SIG-M5 treated with dmso at 0.1 percent for 504 hours (cell line): ENCODE measurements at regions not wholly inside any gene's neighbourhood (a gene's known extent, or its start where the extent isn't known, plus 50 kb on each side); places are given as distances from the start of the nearest gene placed in this dataset.
"Not testable (repeated sequence)": the region's sequence is repeated elsewhere in the genome, so short reads cannot be mapped to it uniquely, and the experiment has no call there.

Experiments
- DNase-seq: peaks from one replicate; lab custom pipeline; 2025; ENCODE audit not compliant: unreplicated experiment; lab: John Stamatoyannopoulos, UW

DNA sequence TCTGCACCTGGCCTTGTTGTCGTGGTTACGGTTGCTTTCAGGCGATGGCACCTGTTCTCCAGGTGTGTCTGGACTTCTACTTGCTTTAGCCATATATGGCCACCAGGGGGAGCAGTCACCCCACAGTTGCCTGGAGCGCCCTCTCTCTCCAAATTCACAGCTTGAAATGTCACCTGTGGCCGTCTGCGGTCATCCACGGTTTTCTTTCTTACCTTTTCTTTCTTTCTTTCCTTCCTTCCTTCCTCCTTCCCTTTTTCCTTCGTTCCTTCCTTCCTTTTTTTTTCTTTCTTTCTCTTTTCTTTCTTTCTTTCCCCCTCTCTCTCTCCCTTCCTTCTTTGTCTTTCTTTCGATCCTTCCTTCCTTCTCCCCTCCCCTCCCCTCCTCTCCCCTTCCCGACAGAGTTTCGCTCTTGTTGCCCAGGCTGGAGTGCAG is 150.5 kb upstream of the VKORC1L1 start:
- DNase-seq = no peak

DNA sequence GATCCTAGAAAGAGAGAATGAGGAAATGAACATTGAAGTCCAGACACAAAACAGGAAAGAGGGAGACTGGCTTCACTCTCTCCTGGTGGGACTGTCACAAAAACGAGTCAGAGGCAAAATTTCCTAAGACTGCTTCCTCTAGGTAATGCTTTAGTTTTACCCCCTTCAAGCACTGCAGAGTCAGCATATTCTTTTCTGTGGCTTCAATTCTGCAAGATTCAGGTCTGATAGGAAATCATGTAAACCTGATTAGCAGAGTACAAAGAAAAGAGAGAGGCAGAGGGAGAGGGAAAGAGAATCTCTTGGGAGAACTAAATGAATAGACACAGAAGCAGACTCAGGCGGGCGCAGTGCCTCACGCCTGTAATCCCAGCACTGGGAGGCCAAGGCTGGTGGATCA is 145.7 kb upstream of the VKORC1L1 start:
- not testable (repeated sequence) for DNase-seq

DNA sequence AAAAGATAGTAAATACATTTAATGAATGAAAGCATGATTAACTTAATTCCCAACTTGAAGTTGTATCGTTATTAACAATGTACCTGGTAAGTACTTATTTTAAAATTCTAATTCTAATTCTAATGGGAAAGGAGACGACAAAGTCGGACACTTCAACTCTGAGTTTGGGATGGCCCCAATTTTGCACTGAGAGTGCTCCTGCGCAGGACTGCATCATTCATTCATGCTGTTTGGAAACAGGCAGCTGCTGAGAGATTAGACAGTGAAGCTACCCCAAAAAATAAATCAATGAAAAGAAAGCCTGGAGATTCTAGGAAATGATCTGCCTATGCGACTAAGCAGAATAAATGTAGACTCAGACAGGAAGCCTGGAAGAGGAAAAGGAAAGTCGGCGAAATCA is 141.7 kb upstream of the VKORC1L1 start:
- no peak for DNase-seq

DNA sequence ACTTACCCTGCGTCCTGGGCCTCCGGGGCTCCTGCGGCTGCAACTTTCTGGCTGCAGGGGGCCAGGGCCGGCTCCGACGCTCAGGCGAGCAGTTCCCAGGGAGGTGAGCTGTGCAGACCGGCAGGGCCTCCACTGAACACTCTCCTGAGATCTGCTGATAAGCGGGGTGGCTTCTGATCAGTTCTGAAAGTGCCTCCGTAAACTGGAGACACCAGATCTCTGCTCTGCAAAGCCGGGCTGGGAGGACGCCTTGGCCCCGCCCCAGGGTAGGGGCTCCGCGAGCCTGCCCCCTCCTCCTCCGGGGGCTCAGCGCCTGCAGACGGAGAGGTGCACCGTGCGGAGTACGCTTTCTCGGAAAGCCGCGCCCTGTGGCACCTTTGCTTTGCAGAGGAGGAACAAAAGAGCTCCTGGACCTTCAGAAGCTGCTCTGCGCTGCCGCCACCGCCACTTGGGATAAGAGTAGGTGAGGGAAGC is 141.3 kb upstream of the VKORC1L1 start:
- DNase-seq = no peak

DNA sequence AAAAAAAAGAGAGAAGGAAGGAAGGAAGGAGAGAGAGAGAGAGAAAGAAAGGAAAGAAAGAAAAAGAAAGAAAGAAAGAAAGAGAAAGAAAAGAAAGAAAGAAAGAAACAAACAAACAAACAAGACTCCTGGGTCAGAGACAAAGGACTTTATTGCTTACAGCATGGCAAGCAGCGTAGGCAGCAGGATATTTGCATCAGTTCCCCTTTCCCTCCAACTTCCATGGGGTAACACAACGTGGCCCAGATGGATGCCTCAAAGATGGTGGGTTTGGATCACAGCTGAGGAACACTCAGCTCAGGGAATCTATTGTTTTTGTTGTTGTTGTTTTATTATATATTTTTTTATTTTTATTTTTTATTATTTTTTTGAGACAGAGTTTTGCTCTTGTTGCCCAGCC is 128.5 kb upstream of the VKORC1L1 start:
- DNase-seq = no peak

DNA sequence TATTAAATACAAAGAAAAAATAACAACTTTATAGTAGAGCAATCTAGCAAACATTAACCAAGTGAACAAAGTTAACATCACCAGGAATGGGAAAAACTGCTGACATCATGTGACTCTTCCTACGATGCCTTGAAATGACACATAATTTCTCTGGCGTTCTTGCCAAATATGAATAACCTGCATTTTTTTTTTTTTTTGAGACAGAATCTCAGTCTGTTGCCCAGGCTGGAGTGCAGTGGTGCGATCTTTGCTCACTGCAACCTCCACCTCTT is 126.5 kb upstream of the VKORC1L1 start:
- DNase-seq = no peak

DNA sequence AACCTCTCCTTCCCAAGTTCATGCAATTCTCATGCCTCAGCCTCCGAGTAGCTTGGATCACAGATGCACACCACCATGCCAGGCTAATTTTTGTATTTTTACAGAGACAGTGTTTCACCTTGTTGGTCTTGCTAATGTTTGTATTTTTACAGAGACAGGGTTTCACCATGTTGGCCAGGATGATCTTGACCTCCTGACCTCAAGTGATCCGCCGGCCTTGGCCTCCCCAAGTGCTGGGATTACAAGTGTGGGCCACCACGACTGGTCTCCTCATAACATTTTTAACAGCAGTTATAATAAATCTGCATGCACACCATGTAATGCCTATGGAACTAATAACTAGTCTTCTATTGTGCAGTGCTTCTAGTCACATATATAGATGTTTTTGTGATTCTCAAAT is 123.8 kb upstream of the VKORC1L1 start:
- no peak for DNase-seq

DNA sequence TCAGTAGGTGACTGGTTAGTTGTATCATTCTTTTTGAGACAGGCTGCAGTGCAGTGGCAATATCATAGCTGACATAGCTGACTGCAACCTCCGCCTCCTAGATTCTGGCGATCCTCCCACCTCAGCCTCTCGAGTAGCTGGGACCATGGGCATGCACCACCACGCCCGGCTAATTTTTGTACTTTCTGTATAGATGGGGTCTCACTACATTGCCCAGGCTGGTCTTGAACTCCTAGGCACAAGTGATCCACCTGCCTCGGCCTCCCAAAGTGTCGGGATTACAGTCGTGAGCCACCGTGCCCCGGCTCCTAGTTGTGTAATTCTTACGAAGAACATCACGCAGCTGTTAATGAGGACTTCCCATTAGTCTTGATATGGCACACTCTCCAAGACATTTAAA is 123.4 kb upstream of the VKORC1L1 start:
- peak; percentile 11 for DNase-seq

DNA sequence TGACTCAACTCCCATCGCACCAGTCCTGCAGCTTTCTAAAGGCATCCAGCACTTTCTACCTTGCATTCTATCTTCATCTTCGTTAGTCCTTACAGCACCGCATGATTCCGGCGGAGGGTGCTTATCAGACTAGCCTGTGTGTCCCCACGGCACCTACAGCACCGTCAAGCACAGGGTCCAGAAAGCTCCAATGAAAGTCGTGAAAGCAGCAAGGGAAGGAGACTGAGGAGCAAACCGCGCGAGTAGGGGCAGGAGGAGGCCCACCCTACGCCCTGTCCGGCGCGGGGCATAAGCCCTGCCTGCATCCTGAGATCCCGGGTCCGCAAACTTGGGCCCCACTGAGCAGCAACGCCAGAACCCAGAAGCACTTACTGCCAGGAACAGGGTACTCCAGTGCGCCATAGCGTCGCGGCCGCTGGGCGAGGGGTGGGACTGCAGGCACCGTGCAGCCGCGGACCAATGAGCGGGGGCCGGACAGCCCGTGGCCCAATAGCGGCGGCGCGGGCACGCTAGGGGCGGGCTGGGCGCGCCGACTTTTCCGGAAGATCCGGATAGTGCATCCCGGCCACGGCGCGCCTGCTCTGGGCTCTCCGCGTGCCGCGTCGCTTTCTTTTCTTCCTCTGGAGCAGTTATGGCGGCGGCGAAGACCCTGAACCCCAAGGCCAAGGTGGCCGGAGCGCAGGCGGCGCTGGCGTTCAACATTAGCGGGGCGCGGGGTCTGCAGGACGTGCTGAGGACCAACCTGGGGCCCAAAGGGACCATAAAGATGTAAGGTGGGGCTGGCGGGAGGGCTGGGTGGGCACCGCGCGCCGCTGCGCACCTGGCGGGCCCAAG is 122.1 kb upstream of the VKORC1L1 start:
- DNase-seq = peak; percentile 91

DNA sequence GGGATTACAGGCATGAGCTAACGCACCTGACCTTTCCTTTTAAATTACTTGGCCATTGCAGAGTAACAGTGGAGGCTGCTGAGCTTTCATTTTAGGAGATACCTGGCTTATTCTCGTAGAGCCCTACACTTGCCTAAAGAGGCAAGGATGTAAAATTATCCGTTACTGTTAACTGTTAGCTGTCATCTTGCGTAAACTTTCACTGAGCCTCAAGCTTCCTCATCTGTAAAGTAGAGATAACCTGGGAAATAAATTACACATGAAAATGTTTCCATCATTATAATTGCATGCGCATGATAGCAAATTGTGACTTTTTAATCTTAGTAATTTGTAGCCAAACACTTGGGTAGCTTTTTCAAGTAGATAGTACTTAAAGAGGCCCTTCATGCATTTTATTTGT is 118.8 kb upstream of the VKORC1L1 start:
- peak; percentile 41 for DNase-seq

DNA sequence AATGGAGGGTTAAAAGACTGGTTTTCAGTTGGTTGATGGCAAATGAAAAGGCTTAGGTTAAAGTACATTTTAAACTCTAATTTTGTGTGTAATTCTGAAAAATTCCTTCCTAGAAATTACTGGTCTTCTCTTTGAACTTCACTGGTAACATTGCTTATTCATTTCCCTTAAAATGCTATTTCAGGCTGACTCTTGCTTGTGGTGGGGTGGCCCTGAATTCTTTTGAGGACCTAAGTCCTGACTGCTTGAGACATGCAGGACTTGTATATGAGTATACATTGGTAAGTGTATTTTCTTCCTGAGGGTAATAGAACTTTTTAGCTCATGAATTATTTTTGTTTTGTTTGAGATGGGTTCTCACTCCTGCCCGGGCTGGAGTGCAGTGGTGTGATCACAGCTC is 113.9 kb upstream of the VKORC1L1 start:
- not testable (repeated sequence) for DNase-seq

DNA sequence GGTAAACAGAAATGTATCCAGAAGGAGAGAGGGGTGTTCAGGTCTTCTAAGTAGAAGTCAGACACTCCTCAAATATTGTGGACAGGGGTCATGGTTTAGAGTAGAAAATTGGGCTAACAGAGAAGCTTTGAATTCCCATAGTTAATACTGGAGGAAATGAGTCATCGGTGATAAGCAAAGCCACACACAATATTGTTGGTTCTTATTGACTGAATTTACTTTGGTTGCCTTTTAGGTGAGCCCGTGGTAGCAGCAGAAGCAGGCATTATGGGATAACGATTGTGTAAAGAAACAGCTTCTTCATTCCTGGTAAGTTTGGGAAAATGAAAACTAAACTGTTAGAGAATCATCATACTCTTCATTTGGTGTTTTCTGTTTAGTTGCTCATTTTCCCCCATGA is 110.2 kb upstream of the VKORC1L1 start:
- not testable (repeated sequence) for DNase-seq

DNA sequence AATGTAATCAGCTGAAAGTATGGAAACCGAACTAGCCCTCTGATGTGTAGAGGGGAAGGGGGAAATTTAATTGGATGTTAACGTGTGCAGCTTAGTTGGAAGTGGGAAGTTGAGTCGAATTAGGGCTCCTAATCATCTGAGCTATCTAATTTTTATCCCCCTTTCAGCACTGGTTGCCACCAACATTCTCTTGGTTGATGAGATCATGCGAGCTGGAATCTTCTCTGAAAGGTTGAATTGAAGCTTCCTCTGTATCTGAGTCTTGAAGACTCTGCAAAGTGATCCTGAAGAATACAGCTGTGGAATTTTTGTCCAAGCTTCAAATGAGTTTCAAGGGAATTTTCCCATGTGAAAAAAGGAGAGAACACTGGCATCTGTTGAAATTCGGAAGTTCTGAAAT is 109.8 kb upstream of the VKORC1L1 start:
- not testable (repeated sequence) for DNase-seq

DNA sequence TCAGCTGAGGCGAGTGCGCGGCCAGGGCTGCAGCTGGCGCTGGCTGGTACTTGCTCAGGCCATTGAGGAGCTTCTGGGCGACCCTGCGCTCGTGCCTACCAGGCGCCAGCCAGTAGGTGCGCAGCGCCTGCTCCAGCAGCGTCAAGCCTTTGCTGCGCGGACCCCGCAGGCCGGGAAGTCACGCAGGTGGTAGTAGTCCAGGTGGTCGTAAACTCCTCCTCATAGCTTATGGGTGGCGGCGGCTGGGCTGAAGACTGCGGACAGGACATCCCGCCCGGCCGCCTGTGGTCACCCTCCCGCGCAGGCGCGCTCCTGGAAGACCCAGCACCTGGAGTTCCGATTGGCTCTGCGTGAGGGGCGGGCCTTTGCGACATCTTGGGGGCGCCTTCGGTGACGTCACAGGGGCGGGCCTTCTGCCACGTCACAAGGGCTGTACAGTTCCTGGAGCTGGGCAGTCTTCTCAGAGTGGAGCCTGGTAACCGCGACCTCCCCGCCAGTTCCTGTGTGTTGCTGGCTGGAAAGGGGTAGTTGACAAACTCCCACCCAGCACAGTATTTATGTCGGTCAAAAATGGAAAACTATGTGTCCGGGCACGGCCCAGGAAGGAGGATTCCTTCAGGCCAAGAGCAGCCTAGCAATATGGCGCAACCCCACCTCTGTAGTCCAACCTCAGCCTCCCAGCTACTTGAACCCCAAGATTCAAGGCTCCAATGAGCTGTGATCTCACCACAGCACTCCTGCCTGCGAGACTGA is 102.2 kb upstream of the VKORC1L1 start:
- peak; percentile 76 for DNase-seq

DNA sequence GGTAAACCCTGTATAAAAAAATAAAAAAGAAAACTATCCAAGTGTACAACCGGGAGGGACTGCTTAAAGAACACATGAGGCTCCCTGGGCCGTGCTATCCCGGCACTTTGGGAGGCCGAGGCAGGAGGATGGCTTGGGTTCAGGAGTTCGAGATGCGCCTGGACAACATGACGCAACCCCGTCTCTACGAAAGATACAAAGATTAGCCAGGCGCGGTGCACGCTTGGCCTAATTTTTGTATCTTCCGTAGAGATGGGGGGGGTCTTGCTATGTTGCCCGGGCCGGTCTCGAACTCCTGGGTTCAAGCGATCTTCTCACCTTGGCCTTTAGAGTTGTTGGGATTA is 101.7 kb upstream of the VKORC1L1 start:
- DNase-seq = not testable (repeated sequence)

DNA sequence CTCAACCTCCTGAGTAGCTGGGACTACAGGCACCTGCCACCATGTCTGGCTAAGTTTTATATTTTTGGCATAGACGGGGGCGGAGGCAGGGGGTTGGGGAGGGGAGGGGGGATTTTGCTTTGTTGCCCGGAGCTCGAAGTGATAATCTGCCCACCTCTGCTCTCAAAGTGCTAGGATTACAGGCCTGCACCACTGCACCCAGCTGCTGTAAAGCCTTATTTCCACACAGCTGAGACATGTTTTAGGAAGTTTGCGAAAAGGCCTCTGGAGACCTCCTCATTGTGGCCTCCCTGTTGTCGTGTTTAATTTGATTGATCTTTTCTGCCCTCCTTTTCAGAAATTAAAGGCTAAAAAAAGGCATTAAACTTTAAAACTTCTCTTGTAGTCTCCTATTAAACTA is 96.2 kb upstream of the VKORC1L1 start:
- DNase-seq = not testable (repeated sequence)

DNA sequence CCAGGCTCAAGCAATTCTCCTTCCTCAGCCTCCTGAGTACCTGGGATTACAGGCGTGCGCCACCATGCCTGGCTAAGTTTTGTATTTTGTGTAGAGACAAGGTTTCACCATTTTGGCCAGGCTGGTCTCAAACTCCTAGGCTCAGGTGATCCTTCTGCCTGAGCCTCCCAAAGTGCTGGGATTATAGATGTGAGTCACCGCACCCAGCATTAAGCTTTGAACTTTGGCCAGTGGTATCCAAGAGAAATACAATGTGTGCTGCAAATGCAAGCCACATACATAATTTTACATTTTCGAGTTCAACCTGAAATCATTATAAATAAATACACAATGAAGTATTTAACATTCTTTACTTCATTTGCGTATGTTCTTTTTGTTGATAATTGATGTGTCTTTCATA is 82.9 kb upstream of the VKORC1L1 start:
- DNase-seq = not testable (repeated sequence)

DNA sequence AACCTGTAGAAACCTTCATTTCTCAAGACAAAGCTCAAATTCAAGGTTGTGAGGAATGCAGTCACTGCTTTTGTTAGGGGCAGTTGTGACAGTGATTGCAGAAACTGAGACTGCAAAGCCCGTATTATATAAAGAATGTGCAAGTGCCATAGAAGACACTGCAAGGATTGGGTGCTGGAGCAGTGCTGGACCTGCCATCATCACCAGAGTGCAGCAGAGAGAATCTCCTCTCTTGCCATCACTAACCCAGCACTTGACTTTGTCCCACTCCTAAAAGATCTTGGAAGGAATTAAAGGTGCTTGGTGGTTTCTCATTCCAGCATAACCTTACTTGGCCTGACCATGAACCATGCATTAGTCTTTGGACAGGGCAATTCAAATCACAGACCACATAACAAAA is 81.1 kb upstream of the VKORC1L1 start:
- not testable (repeated sequence) for DNase-seq

DNA sequence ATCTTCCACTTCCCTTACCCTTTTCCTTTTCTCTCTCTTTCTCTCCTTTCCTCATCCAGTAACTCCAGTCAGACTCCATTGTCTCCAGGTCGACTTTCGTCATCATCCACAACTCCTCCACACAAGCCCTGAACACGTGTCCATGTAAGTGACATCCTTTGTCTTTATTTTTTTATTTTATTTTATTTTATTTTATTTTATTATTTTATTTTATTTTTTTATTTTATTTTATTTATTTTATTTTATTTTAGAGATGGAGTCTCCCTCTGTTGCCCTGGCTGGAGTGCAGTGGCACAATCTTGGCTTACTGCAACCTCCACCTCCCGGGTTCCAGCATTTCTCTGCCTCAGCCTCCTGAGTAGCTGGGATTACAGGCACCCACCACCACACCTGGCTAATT is 80.1 kb upstream of the VKORC1L1 start:
- DNase-seq = not testable (repeated sequence)

DNA sequence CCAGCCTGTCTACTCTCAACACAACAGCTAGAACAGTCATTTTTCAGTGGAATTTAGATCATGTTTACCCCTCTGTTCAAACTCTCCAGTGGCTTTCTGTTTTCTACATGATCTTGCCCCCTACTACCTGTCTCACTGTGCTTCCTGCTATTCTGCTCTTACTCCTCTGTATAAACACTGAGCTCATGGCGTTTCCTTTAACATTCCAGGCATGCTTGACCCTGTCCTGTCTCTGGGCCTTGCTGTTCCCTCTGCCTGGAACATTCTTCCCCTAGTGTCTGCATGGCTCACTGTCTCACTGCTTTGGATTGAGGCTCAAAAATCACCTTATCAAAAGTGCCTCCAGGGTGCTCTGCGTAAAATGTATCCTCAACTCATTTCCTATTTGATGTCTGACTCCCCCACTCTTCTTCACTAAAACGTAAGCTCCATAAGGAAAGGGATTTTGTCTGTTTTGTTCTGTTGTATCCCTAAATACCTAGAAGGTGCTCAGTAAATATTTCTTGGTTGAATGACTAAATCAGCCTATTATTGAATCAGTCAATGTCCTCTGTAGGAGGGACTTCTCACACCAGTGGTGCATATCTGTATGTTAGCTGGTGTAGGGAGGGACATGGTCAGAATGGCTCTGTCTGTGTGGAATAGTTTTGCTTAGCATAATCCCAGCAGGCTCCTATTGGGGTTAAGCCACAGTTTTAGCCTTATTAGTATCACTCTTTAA is 78.0 kb upstream of the VKORC1L1 start:
- not testable (repeated sequence) for DNase-seq

DNA sequence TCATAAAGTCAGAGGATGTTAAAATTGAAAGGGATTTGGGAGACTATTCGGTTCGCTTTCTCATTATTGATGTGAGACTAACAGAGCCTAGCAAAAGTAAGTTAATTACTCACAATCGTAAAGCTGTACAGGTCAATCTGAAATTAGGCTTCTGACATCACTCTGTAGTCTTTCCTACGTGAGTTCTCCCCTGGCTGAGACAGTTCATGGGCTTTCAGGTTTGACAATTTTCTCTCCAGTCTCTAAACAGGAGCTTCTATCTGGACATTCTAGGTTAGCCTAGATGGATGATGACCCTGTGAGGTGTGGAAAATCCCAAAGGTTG is 77.5 kb upstream of the VKORC1L1 start:
- DNase-seq = not testable (repeated sequence)

DNA sequence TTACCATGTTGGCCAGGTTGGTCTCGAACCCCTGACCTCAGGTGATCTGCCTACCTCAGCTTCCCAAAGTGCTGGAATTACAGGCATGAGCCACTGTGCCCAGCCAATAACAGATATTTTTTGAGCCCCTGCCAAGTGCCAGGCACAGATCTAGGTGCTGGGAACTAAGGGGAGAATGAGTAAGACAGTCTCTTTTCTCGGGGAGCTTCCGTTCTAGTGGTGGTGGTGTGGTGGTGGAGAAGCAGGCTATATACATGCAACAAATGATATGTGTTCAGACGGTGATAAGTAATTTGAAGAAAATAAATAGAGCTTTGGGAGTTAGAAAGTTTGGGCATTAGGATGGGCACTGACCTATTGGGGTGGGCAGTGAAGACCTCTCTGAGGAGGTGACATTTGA is 76.7 kb upstream of the VKORC1L1 start:
- DNase-seq = no peak
